Neuron (in vitro differentiated cells): ENCODE measurements at regions not wholly inside any gene's neighbourhood (a gene's known extent, or its start where the extent isn't known, plus 50 kb on each side); places are given as distances from the start of the nearest gene placed in this dataset.

Source experiments
- H2AFZ ChIP-seq: one replicate; pipeline ENCODE4 v1.6.1; 2013; ENCODE audit warnings: low read depth, mild to moderate bottlenecking, inconsistent platforms, low read length, moderate library complexity
- H3K27me3 ChIP-seq: one replicate; pipeline ENCODE4 v1.6.1; 2013; ENCODE audit warnings: low read length; ENCODE audit not compliant: insufficient read depth
- H3K36me3 ChIP-seq: one replicate; pipeline ENCODE4 v1.6.1; 2013; ENCODE audit warnings: low read length; ENCODE audit not compliant: insufficient read depth
- H3K4me1 ChIP-seq: one replicate; pipeline ENCODE4 v1.6.1; 2013; ENCODE audit warnings: low read length; ENCODE audit not compliant: insufficient read depth
- H3K4me3 ChIP-seq: 2 replicates; pipeline ENCODE4 v1.5.1; 2013; ENCODE audit warnings: mild to moderate bottlenecking, low read length, moderate library complexity
- H3K9me3 ChIP-seq: one replicate; pipeline ENCODE4 v1.6.1; 2013; ENCODE audit warnings: low read length

DNA sequence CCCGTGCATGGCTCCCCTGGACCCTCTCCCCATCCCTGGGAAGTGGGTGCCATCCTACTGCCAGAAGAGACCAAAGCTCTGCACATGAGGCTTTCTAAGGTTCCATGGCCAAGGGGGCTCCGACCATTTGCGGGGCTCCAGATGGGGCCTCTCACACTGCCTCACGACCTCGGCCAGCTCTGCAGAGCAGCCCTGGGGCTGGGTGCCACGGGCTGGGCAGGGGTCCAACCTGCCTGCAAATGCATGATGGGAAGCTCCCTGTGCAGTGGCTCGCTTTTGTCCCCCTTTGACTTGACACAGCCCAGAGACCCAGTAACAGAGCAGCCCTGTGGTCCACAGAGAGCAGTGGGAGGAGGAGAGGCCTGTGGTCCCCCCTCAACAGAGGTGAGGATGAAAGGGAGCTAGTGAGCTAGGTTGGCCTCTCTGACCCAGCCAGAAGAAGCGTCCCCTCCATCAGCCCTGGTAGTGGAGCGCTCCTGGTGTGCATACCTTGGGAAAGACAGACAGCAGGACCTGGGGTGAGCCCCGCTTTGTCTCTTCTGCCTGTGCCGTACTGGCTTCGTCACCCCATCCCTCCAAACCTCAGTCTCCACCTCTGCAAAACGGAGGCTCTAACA, 174.1 kb downstream of the DDX1 start:
- Histone ChIP-seq H3K27me3 (peaks cover 3% of the 10 kb centered on the region), H3K9me3 (no peaks in the 10 kb centered on the region), H3K36me3 (no peaks in the 10 kb centered on the region), H3K4me1 (peaks cover 2% of the 10 kb centered on the region), H3K4me3 (no peak overlapping the region), H2AFZ (no peak overlapping the region)

DNA sequence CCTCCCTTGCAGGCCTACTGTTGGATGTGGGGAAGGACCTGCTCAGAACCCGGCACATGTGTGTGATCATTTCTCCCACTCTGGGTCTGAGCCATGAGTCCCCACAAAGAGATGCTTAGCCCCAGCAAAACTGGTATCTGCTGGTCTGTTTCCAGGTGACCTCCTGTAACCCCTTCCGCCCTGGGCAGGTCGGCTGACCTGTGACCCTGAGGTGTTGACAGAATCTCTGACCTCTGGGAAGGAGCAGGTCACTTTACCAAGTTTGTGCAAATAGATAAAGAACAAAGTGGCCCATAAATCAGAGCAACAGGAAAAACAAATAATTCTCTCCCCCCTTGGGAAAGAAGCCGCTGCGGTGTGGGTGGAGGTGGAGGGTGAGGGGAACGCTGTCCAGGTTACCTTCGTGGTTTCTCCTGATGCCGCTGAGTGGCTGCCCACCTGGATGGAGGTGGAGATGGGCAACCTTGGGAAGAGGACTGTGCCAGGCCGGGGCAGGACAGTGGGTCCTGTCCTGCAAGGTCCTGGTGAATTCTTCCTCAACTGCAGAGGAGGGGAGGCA, 174.0 kb upstream of the MYCN start:
- peaks cover 3% of the 10 kb centered on the region for H3K27me3 ChIP-seq
- H3K9me3 ChIP-seq, result no peaks in the 10 kb centered on the region
- H3K36me3 ChIP-seq, result no peaks in the 10 kb centered on the region
- no peak overlapping the region for H2AFZ ChIP-seq
- H3K4me3 ChIP-seq, result no peak overlapping the region
- peaks cover 2% of the 10 kb centered on the region for H3K4me1 ChIP-seq

DNA sequence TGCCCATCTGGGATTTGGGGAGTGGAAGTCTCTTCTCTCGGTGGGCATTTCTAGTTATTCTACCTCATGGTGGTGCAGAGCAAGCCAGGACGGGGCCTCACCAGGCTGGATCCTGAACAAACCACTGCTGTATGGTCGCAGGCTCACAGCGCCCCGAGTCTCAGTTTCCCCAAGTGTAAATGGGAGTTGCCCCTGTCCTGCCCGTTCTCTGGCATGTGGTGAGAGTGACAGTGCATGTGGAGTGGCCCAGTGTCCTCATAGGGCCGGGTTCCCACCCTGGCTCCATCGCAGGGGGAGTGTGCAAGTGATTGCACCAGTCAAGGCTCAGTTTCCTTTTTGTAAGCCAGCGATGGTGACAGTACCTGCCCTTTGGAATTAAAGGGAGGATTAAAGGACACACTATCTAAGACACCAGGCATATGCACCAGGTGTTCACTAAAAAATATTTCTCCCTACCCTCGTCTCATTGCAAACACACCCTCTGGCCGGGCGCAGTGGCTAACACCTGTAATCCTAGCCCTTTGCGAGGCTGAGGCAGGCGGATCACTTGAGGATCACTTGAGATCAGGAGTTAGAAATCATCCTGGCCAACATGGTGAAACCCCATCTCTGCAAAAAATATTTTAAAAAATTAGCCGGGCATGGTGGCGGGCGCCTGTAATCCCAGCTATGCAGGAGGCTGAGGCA, 173.3 kb upstream of the MYCN start:
- Histone ChIP-seq H3K4me3 (no peak overlapping the region), H3K4me1 (peaks cover 2% of the 10 kb centered on the region), H2AFZ (no peak overlapping the region), H3K9me3 (no peaks in the 10 kb centered on the region), H3K27me3 (peaks cover 3% of the 10 kb centered on the region), H3K36me3 (no peaks in the 10 kb centered on the region)

DNA sequence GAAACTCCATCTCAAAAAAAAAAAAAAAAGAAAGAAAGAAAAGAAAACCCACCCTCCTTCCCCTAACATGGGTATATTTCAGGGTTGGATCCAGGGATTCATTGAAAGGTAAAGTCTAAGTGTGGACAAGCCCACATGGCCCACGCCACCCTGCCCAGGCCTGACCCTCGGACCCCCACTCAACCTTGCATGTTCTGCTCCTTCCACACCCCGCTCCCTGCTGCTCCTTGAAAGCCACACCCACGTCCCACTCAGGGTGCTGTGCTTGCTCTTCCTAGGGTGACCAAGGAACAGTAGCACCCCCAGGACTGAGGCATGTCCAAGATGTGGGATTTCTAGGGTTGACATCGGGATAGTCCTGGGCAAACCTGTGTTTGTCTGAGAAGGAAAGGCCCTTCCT, 172.7 kb upstream of the MYCN start:
- no peaks in the 10 kb centered on the region for H3K36me3 ChIP-seq
- H3K27me3 ChIP-seq, result peaks cover 3% of the 10 kb centered on the region
- peaks cover 2% of the 10 kb centered on the region for H3K4me1 ChIP-seq
- H3K9me3 ChIP-seq, result no peaks in the 10 kb centered on the region
- no peak overlapping the region for H3K4me3 ChIP-seq
- H2AFZ ChIP-seq, result no peak overlapping the region

DNA sequence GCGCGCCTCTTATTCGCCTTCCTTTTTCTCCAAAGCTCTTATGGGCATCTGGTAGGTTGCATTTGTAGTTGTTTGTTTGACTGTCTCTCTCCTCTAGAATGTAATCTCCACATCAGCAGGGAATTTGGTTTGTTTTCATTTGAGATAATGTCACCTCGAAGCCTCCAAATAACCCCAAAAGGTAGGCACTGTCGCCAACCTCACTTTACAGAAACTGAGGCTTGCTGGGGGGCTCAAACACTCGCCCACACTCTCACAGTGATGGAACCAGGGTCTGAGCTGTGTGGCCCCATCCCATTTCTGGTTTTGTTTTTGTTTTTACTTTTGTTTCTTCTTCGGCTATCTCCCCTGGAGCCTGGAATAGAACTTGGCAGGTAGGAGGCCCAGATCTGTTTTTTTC, 172.2 kb upstream of the MYCN start:
- Histone ChIP-seq H3K27me3 (peaks cover 3% of the 10 kb centered on the region), H3K4me3 (no peak overlapping the region), H3K36me3 (no peaks in the 10 kb centered on the region), H3K9me3 (no peaks in the 10 kb centered on the region), H2AFZ (no peak overlapping the region), H3K4me1 (peaks cover 2% of the 10 kb centered on the region)

DNA sequence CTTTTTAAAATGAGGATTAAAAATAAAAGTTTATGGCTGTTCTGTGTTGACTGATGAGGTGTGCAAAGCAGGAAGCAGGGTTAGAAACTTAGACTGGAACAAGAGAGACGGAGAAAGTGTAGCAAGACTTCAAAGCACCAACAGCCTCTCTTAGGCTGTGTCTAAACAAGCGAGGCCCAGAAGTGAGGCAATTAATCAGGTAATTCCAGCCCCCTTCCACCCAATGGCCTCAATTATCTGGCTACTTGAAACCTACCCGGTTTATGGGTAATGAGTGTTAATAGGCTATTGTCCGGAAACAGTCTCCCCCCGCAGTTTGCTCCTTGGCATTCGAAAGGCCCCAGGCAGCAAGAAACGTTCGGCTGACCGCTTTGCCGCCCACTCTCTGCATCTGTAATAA, 171.7 kb upstream of the MYCN start:
- H3K4me1 ChIP-seq, result peaks cover 2% of the 10 kb centered on the region

DNA sequence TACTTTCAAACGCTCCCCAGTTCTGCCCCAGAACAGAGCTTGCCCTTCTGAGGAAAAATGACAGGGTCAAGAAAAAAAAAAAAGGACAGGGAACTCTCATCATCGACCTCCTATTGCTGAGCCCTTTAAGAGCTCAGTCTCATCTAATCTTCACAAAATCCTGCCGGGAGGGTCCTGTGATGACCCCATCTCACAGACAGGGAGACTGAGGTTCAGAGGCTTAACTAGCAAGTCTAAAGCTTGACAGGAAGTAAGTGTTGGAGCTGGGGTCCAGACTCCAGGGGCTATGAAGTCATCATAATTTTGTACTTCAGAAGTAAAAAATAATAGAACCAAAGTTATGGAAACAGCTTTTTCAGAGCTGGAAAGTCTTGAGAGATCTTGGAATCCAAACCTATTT, 171.1 kb upstream of the MYCN start:
- Histone ChIP-seq H2AFZ (no peak overlapping the region), H3K4me3 (no peak overlapping the region), H3K36me3 (no peaks in the 10 kb centered on the region), H3K27me3 (peaks cover 3% of the 10 kb centered on the region), H3K4me1 (peaks cover 2% of the 10 kb centered on the region), H3K9me3 (no peaks in the 10 kb centered on the region)

More for the DNA sequence above, 171.7 kb upstream of the MYCN start:
- no peak overlapping the region for H3K4me3 ChIP-seq
- no peaks in the 10 kb centered on the region for H3K9me3 ChIP-seq
- H2AFZ ChIP-seq, result no peak overlapping the region
- H3K36me3 ChIP-seq, result no peaks in the 10 kb centered on the region
- H3K27me3 ChIP-seq, result peaks cover 3% of the 10 kb centered on the region

GRCh38 chr2:15769676-15770547, 170.4 kb upstream of the MYCN start:
- Histone ChIP-seq H3K36me3 (no peaks in the 10 kb centered on the region), H3K27me3 (peaks cover 3% of the 10 kb centered on the region), H3K4me1 (peaks cover 2% of the 10 kb centered on the region), H2AFZ (no peak overlapping the region), H3K9me3 (no peaks in the 10 kb centered on the region), H3K4me3 (no peak overlapping the region)

DNA sequence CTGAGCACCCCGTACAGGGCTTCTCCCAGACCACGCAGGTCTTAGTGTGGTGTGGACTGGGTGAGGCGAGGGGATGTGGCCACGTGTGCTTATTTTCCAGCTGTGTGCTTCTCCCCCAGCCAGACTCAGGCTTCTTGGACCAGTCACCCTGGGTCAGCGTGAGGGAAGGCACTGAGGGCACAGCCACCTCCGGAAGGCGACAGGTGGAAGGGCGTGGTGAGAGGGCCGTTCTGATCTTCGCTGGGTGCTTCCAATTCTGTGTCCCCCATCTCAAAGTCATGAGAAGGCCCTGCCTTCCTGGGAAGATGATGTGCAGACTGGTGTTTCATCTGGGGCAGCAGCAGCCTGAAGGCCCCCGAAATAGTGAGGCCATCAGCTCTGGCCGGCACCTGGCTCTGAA, 169.7 kb upstream of the MYCN start:
- no peaks in the 10 kb centered on the region for H3K36me3 ChIP-seq
- no peaks in the 10 kb centered on the region for H3K9me3 ChIP-seq
- no peak overlapping the region for H3K4me3 ChIP-seq
- peaks cover 3% of the 10 kb centered on the region for H3K27me3 ChIP-seq
- peaks cover 2% of the 10 kb centered on the region for H3K4me1 ChIP-seq
- H2AFZ ChIP-seq, result no peak overlapping the region

GRCh38 chr2:15771124-15771523, 169.2 kb upstream of the MYCN start:
- peaks cover 3% of the 10 kb centered on the region for H3K27me3 ChIP-seq
- H3K4me3 ChIP-seq, result no peak overlapping the region

DNA sequence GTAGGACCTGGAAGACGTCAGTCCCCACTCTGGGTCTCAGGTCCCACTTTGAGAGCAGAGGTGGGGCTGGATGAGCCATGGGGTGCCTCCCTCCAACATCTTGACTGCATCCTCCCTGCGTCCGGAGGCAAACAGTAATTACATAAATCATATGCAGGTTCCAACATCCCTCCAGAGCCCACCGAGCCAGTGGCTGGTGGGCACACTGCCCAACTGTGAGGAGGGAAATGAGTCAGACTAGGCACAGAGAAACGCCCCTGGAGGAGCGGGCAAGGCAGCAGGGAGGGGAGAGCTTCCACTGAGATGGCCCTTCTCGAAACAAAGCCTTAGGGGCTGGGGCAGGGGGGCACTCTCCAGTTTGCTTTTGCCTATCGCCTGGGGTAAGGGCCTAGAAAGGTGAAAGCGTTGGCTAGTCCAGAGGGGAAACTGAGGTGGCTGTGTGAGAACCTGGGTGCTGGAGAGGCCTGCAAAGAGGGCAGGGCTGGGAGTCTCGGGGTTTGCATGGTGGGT, 168.2 kb upstream of the MYCN start:
- peaks cover 2% of the 10 kb centered on the region for H3K4me1 ChIP-seq
- H2AFZ ChIP-seq, result no peak overlapping the region
- H3K27me3 ChIP-seq, result peaks cover 3% of the 10 kb centered on the region
- no peaks in the 10 kb centered on the region for H3K9me3 ChIP-seq
- no peak overlapping the region for H3K4me3 ChIP-seq
- H3K36me3 ChIP-seq, result no peaks in the 10 kb centered on the region

More at GRCh38 chr2:15771124-15771523, 169.2 kb upstream of the MYCN start:
- no peak overlapping the region for H2AFZ ChIP-seq
- H3K4me1 ChIP-seq, result peaks cover 2% of the 10 kb centered on the region
- H3K9me3 ChIP-seq, result no peaks in the 10 kb centered on the region
- H3K36me3 ChIP-seq, result no peaks in the 10 kb centered on the region

DNA sequence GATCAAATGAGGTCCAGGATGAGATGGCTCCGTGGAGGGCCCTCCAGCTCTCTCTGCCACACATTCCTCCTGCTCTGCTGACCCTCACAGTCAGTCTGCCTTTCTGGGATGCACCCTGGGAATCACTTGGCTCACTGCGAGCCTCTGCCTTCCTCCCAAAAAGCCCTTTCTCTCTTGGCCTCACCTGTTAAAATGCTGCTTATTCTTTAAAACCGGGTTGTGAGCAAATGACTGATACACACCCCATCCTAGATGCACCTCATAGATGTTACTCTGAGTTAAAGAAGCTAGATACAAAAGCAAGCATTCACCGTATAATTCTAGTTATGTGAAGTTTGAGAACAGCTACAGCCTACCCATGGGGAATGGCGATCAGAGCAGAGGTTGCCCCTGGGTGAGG, 167.7 kb upstream of the MYCN start:
- no peaks in the 10 kb centered on the region for H3K9me3 ChIP-seq
- H3K27me3 ChIP-seq, result peaks cover 3% of the 10 kb centered on the region
- H3K4me3 ChIP-seq, result no peak overlapping the region
- no peaks in the 10 kb centered on the region for H3K36me3 ChIP-seq
- H3K4me1 ChIP-seq, result peaks cover 2% of the 10 kb centered on the region
- H2AFZ ChIP-seq, result no peak overlapping the region

DNA sequence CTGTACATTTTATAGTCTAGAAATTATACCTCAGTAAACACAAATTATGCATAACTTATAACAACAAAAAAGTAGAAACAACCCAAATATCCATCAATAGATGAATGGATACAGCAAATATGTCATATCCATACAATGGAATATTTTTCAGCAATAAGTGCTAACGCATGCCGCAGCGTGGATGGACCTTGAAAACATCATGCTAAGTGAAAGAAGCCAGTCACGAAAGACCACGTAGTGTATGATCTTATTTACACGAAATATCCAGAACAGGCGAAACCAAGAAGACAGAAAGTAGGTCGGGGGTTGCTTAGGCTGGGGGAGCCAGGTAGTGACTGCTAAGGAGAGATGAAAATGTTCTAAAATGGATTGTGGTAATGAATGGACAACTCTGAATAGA, 167.1 kb upstream of the MYCN start:
- peaks cover 2% of the 10 kb centered on the region for H3K4me1 ChIP-seq
- no peaks in the 10 kb centered on the region for H3K9me3 ChIP-seq
- H3K4me3 ChIP-seq, result no peak overlapping the region
- H3K27me3 ChIP-seq, result peaks cover 3% of the 10 kb centered on the region
- H3K36me3 ChIP-seq, result no peaks in the 10 kb centered on the region
- H2AFZ ChIP-seq, result no peak overlapping the region
